Amygdala (tissue), 56 donors: ENCODE measurements at regions not wholly inside any gene's neighbourhood (a gene's known extent, or its start where the extent isn't known, plus 50 kb on each side); places are given as distances from the start of the nearest gene placed in this dataset.
"Not testable (repeated sequence)": the region's sequence is repeated elsewhere in the genome, so short reads cannot be mapped to it uniquely, and the experiment has no call there.

Experiments
- DNase-seq, 56 donors: peaks; one replicate each; lab custom pipeline; 2025; lab: John Stamatoyannopoulos, UW

DNA sequence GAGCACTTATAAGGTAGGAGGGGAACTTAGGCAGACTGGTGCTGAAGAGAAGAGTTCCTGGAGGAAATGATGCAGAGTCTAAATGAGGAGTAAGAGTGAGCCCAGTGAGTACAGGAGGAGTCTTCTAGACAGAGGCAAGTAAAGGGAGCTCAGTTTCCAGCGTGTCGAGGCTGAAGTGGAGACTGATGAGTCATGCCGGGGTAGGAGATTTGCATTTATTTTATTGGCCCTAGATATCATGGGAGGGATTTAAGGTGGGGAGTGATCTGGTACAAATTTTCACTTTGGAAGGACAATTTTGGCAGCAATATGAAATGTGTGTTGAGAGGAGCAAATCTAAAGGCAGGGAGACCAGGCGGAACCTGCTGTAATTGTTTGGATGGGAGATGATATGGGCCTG lies 157.5 kb downstream of the TTC8 start:
- DNase-seq, result no peak

DNA sequence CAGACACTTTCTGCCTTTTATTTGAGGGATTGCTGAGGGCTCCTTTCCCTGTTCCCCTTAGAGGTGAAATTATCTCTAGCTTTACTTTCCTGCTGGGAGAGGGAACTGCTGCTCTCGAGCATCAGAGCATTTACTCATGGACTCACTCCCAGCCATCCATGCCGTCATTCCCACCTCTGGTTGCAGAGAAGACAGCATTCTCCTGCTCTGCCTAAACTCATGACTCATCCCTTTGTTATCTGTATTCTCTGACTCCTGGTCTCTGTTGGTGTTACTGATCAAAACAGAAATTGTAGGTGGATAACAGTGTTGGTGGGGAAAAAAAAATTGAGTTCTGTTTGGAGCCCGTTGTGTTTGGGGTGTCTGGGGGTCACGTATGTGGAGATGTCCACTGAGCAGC lies 159.3 kb downstream of the TTC8 start:
- no peak for DNase-seq

DNA sequence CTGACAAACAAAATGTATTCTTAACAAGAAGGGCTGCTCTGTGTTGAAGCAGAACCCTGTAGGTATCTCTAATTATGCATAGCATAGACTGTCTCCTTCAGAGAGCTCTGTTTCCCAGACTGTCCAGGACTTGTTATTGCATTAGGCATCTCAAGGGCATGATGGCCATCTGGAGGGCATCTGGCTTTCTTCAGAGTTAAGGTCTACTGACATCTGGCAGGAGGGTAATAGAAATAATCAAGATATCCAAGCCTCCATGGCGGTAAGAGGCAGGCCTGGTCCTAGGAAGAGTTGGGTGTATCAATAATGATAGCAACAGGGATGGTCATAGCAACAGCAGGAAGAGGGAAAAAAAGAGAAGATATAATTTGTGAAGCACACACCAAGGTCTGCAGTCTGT lies 161.2 kb downstream of the TTC8 start:
- DNase-seq, result no peak

DNA sequence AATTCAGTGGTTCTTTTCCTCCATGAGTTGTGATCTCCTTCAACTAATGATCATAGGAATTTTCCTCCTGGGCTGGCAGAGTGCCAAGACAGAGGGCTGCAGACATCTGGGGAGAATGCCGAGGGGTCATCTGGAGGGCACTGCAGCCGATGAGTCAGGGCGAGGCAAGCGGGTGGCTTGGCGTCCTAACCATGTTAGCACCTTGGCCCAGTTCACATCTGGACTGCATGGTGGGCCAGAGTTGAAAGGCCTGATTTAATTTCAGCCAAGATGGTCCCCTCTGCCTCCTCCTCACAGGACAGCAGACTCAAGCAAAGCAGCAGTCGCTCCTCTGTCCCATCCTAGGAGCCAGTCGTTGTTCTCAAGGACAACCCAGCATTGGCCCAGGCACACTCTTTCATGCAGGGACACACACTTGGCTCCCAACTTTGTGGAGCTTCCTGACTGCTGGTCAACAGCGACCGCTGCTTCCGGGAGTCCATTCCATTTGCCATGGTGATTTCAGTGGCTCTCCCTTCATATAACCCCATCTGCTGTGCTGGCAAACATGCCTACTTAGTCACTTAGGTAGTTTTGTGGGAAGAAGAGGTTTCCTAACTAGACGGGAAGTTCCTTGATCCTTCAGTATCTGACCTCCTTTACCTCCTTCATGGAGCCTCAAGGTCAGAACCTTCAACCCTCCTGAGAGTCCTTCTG lies 161.8 kb downstream of the TTC8 start:
- DNase-seq, result no peak

DNA sequence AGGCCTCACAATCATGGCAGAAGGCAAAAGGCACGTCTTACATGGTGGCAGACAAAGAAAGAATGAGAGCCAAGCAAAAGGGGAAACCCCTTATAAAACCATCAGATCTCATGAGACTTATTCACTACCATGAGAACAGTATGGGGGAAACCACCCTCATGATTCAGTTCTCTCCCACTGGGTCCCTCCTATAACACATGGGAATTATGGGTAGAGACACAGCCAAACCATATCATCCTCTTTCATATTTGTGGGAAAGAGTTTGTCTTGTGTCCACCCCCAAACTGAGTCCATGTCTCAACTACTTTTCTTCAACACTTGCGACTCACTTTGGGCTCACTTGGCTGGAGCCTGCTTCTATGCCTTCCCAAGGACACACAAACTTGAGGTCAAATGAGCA lies 162.5 kb downstream of the TTC8 start:
- DNase-seq, result not testable (repeated sequence)

DNA sequence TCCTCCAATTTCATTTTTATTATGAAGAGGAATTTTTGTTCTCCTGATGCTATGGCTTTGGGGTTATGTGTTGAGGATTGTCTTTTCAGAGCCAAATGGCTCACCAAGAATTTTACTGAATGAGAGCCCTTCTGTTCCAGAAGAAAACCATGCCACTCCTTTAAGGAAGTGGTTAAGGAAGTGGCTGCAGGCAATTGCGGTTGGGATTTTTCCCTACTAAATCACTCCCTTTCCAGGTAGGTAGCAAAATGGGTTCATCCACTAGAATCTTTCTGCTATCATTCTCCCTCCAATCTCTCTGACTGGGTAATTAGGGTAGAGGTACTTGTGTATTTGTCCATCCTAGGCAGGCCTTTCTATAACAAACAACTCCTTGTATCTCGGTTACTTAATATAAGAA lies 163.1 kb downstream of the TTC8 start:
- DNase-seq, result no peak

DNA sequence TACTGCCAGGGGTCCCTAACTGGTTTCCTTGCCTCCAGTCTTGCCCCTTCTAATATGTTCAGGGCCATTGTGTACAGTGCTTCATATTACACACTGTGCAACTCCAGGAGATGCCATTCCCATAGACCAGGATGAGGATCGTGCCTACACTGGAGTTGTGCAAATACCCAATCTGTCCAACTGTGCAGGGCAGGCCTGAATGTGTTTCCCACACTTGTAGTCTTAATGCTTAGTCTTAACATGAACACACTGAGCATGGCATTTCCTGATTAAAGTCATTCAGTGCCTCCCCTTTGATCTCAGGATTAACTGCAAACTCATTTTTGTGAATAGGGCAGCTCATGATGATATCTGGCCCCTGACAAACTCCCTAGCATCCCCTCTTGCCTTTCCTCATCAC lies 165.5 kb downstream of the TTC8 start:
- DNase-seq, result no peak

DNA sequence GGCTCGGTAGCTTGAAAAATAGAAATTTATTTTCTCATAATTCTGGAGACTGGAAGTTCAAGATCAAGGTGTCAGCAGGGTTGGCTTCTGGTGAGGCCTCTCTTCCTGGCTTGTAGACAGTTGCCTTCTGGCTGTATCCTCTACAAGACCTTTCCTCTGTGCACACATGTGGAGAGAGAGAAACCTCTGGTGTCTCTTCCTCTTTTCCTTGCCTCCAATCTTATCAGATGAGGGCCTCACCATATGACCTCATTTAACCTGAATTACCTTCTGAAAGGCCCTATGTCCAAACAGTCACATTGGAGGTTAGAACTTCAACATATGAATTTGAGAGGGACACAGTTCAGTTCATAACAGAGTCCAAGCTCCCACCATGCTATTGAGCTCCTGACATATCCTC lies 166.4 kb downstream of the TTC8 start:
- DNase-seq, result no peak

DNA sequence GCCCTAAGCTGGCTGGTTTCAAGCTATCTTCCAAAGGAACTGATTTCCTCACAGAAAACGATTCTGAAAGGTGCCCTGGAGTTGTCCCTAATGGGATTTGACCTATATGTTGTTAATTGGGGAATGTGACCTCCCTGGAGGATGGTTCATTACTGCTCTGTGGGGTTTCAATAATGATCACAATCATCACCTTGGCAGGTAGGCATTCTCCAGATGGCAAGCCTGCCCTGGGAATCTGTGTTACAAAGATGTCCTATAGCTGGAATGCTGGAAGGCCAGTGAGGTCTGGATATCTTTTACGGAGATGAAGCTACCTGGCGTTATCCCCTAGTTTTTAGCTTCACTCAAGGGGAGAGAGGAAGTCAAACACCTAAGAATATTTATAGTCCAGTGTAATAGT lies 167.6 kb downstream of the TTC8 start:
- DNase-seq, result no peak

DNA sequence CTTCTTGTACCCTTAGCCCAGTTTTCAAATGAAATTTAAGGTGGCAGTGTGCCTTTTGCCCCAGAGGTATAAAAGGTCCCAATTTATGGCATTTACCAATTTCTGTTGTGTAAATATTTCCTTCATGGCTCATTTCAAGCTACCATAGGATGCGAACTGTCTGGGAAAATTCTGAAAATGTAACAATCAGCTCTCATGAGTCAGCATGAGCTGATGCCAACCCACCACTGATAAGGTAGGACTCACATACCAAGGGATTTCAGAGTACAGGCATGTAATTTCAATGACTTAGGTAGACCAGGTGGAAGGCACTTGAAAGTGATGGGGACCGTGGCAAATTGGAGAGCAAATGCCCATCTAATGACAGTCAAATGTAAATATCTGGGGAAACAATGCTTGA lies 169.5 kb downstream of the TTC8 start:
- DNase-seq, result no peak

DNA sequence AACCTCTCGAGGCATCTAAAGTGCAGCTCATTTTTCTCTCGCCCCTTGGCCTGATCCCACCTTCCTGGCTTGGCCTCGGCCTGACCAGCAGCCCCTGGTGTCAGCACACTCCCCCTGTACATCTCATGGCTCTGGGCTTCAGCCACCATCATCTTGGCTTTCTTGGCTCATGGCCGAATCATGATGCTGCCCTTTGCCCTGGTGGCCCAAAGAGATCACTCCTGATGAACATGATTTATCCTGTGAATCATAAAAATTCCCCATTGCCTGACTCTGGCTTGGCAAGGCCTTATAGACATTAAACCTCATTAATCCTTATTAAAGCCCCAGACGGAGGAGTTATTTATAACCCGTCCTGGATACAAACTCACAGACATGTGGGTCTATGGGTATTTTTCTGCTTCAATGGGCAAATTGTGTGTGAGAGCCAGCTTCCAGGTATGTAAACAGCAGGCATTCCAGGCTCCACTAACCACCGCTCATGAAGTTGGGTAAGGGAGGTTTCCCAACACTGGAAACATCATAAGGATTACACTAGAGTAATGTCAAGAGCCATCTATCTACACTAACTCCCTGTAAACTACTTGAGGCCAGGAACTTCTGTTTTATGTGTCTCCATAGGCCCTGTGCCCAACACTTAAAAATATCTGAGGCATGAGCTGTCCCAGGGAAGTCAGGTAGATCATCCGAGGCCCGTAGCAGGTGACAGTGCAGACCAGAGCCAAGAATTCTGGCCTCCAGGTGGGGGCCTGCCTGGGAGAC lies 171.2 kb downstream of the TTC8 start:
- no peak for DNase-seq

DNA sequence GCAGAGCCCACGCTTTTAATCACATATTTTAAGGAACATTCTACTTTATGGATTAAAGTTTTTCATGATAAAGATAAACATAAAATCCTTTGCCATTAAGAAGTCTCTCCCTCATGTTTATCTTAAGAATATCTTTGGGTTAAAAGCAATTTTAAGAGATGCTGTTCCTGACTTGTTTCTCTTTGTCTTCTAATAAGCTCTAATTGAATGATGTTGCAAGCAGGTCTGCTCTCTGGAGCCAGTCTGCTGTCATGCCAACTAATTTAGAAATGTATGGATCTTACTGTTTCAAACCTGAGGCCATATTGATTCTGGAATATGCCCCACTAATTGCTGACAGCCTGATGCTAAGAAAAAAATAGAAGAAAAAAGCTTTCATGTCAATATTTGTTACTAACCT lies 173.6 kb downstream of the TTC8 start:
- no peak for DNase-seq

DNA sequence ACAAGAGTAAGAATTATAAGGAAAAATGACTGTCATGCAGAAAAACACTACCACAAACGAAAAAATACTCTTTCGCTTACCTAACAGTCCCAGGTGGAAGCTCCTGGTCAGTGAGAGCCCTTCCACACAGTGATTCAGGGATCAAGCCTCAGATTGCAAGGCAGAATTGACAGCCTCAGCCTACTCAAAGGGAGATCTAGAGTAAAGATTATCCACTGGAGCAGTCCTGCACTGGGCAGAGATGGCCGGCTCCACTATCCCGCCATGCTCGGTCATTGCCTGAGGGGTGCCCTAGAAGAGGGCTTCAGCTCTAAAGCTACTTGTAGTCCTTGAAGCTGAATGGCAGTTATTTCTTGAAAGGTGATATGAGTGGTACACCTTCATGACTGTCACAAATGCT lies 174.7 kb downstream of the TTC8 start:
- no peak for DNase-seq

DNA sequence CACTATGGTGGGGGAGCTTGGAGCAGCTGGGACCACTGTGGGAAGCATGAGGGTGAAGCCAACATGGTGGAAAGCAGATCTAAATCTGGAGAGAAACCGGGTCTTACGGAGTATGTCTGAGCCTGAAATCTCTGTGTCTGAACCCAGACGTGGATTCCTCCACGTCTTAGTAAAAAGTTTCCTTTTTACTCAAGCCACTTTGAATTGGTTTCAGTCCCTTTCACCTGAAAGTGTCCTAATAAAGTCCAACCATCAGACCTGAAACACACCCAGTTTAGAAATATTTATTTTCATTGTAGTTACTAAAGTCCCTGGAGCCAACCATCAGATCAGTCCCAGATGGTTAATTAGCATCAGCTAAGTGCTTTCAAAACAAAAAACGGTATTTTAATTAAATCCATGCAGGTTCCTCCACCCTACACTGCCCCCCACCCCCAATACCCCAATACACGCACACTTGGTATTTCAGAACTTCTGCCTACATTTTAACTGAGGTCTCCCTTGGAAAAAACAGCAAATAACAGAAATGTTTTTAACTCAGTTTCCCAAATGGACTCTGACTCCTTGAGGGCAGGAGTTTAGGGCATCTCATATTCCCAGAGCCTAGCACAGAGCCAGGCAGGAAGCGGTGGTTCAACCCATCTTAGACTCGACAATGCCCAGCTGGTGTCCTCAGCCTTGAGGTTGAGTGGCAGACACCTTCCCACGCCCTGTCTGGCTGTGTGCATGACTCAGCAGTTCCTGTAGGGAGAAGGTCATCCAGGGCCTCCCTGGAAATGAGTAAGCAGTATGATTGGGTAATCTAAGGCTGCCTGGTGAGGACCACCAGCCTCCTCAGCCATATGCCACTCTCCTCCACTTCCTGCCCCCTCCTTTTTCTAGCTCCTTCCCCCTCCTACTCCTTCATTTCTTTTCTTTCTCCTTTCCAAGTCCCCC lies 175.8 kb downstream of the TTC8 start:
- peak in 10 of 56 donors; percentile 5 to 23 (median 8) for DNase-seq

DNA sequence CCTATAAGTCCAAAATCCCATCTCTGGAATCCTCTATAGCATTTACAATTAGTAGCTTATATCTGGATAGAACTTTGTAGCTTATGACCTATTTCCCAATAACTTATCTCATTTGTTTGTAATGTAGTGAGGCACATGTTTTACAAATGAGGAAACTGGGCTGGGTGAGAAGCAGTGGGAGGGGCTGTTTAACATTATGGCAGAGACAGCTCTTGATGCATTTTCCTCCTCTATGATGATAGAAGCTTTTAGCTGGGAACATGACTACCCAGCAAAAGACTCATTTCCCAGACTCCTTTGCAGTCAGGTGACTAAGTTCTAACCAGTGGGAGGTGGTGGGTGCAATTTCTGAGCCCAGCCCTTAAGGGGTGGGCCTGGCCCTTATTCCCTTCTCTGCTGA lies 179.7 kb downstream of the TTC8 start:
- DNase-seq, result no peak

DNA sequence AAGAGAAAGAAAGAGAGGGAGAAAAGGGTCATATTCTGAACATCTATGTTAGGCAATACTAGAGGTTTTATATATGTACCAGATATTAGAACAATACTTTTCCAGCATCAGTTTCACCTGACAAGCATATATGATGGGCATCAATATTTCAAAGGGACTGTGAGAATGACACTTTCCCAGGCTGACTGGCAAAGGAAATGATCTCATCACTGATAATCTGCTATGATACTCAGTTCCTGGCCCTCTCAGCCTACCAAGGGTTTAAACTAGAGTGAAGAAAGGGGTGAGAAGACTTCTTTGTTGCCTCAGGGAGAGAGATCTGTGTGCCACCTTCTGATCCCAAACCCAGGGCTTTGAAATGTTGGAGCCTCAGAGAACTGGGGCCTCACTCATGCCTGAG lies 183.5 kb downstream of the TTC8 start:
- DNase-seq, result no peak

DNA sequence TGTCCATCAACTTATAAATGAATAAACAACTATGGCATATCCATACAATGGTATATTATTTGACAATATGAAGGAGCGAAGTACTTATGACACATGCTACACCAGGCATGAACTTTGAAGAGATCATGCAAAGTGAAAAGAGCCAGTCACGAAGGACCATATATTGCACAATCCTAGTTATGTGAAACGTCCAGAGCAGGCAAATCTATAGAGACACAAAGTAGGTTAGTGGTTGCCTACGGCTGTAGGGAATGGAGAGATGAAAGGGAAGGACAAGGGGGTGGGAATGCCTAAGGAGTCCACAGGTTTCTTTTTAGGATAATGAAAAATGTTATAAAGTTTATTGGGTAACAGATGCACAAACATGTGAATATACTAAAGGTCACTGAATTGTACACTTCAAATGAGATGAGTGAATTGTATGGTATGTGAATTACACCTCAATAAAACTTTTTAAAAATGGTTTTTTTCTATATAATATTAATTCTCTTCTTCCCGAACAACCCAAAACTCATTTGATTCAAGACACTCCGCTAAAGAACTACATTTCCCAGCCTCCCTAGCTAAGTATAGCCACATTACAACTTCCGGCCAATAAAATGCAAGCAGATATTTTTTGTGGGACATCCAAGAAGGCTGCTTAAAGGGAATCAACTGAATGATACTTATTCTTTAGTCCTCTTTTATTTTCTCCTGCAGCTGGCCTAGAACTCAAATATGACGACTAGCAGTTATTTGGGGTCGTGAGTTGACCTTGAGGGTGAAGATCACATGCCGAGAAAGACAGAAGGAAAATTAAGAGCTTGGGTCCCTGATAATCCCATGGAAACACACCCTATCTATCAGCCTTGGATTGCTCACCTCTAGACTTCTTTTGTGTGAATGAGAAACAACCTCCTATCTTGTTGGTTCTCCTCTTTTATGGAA lies 187.2 kb downstream of the TTC8 start:
- DNase-seq, result no peak

DNA sequence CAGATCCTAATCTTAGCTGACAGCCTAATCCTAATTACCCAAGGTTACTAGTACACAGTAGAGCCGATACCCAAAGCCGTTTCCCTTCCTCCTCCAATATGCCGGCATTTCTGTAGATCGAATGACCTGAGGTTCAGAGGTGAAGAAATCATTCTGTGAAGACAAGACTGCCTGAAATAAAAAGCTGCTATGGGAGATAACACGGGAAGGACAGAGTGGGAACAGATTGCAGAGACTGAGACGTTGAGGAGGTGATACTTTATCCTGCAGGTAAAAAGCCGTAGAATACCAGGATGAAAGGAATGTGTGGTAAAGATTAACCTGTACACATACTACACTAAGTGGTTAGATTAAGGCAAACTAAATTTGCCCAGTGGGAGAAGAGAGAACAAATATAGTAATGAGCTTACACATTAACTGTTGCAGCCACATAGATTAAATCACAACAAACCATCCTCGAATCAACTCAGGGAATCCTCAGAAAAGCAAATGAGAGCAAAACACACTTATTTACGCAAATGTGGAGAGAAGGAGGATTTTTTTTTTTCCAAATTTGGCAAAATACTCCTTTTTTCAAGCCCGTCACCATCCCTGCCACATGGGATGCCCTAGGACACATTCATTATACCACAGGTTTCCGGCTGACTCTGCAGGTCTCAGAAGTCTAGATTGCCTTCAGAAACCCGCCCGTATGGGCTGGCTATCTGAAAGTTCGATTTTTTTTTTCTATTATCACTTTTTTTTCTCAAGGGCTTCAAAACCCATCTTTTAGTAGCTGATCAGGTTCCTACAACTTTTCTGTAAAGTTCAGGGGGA lies 188.0 kb downstream of the TTC8 start:
- no peak for DNase-seq

DNA sequence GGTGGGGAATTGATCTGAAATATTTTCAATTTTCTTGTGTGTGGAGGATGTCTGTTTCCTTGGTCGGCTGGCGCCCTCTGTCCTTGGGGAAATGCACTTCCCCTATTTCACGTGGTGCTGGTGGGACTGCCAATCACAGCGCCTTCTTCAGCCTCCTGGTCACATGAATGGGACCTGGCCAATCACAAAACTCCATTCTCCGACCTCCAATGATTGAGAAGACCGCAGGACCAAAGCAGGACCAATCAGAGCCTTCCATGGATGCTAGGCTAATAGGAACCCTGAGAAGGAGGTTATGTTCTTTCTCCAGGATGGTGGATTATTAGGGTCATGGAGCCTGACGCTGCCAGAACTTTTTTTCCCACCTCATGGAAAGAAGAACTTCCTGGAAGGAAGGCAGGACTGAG lies 188.7 kb downstream of the TTC8 start:
- peak in 1 of 56 donors; percentile 0 for DNase-seq
